Liver (tissue), 8 donors: ENCODE measurements at regions not wholly inside any gene's neighbourhood (a gene's known extent, or its start where the extent isn't known, plus 50 kb on each side); places are given as distances from the start of the nearest gene placed in this dataset.

ENCODE experiments used
- DNase-seq: peaks from one replicate; pipeline ENCODE4 v3.0.0-alpha.2; 2017; ENCODE audit warnings: low spot score
- H3K27ac ChIP-seq, 2 donors: one replicate each; pipeline ENCODE4 v1.7.0; 2013; ENCODE audit warnings: inconsistent platforms in 2 of 2, low read length in 2 of 2, control low read depth in 1 of 2, low read depth in 1 of 2, mild to moderate bottlenecking in 1 of 2
- H3K27me3 ChIP-seq, 4 donors: one replicate each; pipeline versions ENCODE4 v1.6.1 to v1.7.0; 2013; ENCODE audit warnings: low read length in 3 of 4, inconsistent platforms in 1 of 4, mild to moderate bottlenecking in 1 of 4, moderate library complexity in 1 of 4; ENCODE audit not compliant: control insufficient read depth in 4 of 4, insufficient read depth in 4 of 4
- H3K36me3 ChIP-seq, 4 donors: one replicate each; pipeline versions ENCODE4 v1.6.1 to v1.7.0; 2013; ENCODE audit warnings: low read length in 3 of 4, mild to moderate bottlenecking in 3 of 4, low read depth in 1 of 4, moderate library complexity in 1 of 4; ENCODE audit not compliant: control insufficient read depth in 4 of 4, insufficient read depth in 3 of 4
- H3K4me1 ChIP-seq, 4 donors: one replicate each; pipeline versions ENCODE4 v1.6.1 to v1.7.0; 2013; ENCODE audit warnings: low read length in 3 of 4, mild to moderate bottlenecking in 3 of 4, moderate library complexity in 1 of 4; ENCODE audit not compliant: control insufficient read depth in 4 of 4, insufficient read depth in 4 of 4
- H3K4me3 ChIP-seq, 3 donors: one replicate each; pipeline versions ENCODE4 v1.6.1 to v1.7.0; 2013; ENCODE audit warnings: low read length in 3 of 3, control low read depth in 1 of 3, low read depth in 1 of 3, mild to moderate bottlenecking in 1 of 3
- H3K9ac ChIP-seq, 2 donors: one replicate each; pipeline ENCODE4 v1.7.0; 2013; ENCODE audit warnings: low read length in 2 of 2, mild to moderate bottlenecking in 2 of 2, moderate library complexity in 2 of 2, control low read depth in 1 of 2, low read depth in 1 of 2
- H3K9me3 ChIP-seq, 4 donors: one replicate each; pipeline versions ENCODE4 v1.6.1 to v1.7.0; 2013; ENCODE audit warnings: low read length in 3 of 4; ENCODE audit not compliant: control insufficient read depth in 4 of 4
- EGR1 ChIP-seq, 2 donors: IDR thresholded peaks; 2 replicates each; pipeline ENCODE4 v1.6.1; 2016 to 2018; ENCODE audit warnings: antibody characterized with exemption in 2 of 2, low read depth in 2 of 2
- FOXA1 ChIP-seq: IDR thresholded peaks from 2 replicates; pipeline ENCODE4 v1.6.1; 2016; ENCODE audit warnings: antibody characterized with exemption
- FOXA2 ChIP-seq: IDR thresholded peaks from 2 replicates; pipeline ENCODE4 v1.6.1; 2016; ENCODE audit warnings: antibody characterized with exemption
- GABPA ChIP-seq, 2 donors: IDR thresholded peaks in 1 of 2; conservative IDR thresholded peaks in 1 of 2; 2 replicates each; pipeline ENCODE4 v1.6.1; 2016; ENCODE audit warnings: antibody characterized with exemption in 2 of 2, mild to moderate bottlenecking in 1 of 2, moderate library complexity in 1 of 2
- HNF4A ChIP-seq, 2 donors: conservative IDR thresholded peaks; 2 replicates each; pipeline ENCODE4 v1.6.1; 2016; ENCODE audit warnings: antibody characterized with exemption in 2 of 2, mild to moderate bottlenecking in 2 of 2
- HNF4G ChIP-seq: IDR thresholded peaks from 2 replicates; pipeline ENCODE4 v1.6.1; 2016; ENCODE audit warnings: antibody characterized with exemption
- JUND ChIP-seq, 2 donors: IDR thresholded peaks; 2 replicates each; pipeline ENCODE4 v1.6.1; 2016; ENCODE audit warnings: antibody characterized with exemption in 2 of 2
- NR2F2 ChIP-seq: IDR thresholded peaks from 2 replicates; pipeline ENCODE4 v1.6.1; 2016; ENCODE audit warnings: antibody characterized with exemption
- RAD21 ChIP-seq, 2 donors: IDR thresholded peaks; 2 replicates each; pipeline ENCODE4 v1.6.1; 2016; ENCODE audit warnings: antibody characterized with exemption in 2 of 2, mild to moderate bottlenecking in 2 of 2
- RXRA ChIP-seq, 2 donors: IDR thresholded peaks; 2 replicates each; pipeline ENCODE4 v1.6.1; 2017 to 2018; ENCODE audit warnings: antibody characterized with exemption in 2 of 2, mild to moderate bottlenecking in 1 of 2
- SP1 ChIP-seq: IDR thresholded peaks from 2 replicates; pipeline ENCODE4 v1.6.1; 2018; ENCODE audit warnings: antibody characterized with exemption, mild to moderate bottlenecking
- TAF1 ChIP-seq: conservative IDR thresholded peaks from 2 replicates; pipeline ENCODE4 v1.6.1; 2016; ENCODE audit warnings: antibody characterized with exemption, mild to moderate bottlenecking
- YY1 ChIP-seq: IDR thresholded peaks from 2 replicates; pipeline ENCODE4 v1.6.1; 2016; ENCODE audit warnings: antibody characterized with exemption, mild to moderate bottlenecking
- WGBS: extraction: QIAGEN DNeasy Blood & Tissue Kit; methylation state at CpG from one replicate; pipeline ENCODE4 v1.1.7; 2013; 5-methylcytosine and 5-hydroxymethylcytosine counted together
- TF ChIP-seq, protein P1 (sequence below): IDR thresholded peaks from 2 replicates; pipeline ENCODE4 v1.6.1; 2016; ENCODE audit warnings: antibody characterized with exemption
- TF ChIP-seq, protein P2 (sequence below): fragments of 150-350 bp; IDR thresholded peaks from 2 replicates; pipeline ENCODE4 v1.5.1; 2017; ENCODE audit warnings: improper control_type of control experiment, low read depth, low read length; ENCODE audit not compliant: missing input control
- TF ChIP-seq, protein P3 (sequence below): IDR thresholded peaks from 2 replicates; pipeline ENCODE4 v1.6.1; 2016; ENCODE audit warnings: antibody characterized with exemption
- TF ChIP-seq, protein P4 (sequence below): IDR thresholded peaks from 2 replicates; pipeline ENCODE4 v1.6.1; 2016; ENCODE audit warnings: antibody characterized with exemption
- TF ChIP-seq, protein P5 (sequence below): IDR thresholded peaks from 2 replicates; pipeline ENCODE4 v1.6.1; 2016; ENCODE audit warnings: antibody characterized with exemption, mild to moderate bottlenecking
- donor health status: healthy.
- donor health status: healthy.
- donor health status: healthy.
- donor health status: healthy.
- donor health status: healthy.

DNA sequence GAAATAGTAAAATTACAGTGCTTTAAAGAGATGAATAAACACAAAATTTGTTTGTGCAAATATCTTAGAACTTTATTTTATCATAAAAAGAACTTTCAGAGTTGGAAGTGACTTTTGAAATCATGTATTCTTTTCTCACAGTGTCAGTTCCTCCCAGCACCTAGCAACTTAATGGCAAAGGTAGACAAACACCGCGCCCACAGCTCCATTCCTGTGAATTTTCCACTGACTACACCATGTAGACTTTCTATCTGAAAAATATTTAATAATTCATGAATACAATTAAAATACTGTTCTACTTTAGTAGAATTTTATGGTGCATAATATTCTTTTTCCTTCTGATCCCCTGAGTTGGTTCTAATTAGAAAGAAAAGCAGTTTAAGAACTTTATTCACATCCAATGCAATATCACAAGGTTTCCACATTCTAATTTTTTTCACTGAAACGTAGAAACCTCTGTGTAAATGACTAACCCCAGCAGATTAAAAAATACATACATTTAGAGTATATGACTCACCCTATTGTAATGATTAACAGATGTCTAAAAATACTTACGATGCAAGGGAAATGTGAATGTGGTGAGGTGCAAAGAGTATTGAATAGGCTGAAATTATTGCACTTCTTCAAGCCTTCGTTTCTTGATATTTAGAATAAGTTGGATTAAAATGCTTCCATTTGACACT lies 218.2 kb upstream of the CCDC179 start (continued):
- TF ChIP-seq, protein P1, sequence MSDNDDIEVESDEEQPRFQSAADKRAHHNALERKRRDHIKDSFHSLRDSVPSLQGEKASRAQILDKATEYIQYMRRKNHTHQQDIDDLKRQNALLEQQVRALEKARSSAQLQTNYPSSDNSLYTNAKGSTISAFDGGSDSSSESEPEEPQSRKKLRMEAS = no peak
- no peak for TF ChIP-seq SP1
- TF ChIP-seq, protein P2, sequence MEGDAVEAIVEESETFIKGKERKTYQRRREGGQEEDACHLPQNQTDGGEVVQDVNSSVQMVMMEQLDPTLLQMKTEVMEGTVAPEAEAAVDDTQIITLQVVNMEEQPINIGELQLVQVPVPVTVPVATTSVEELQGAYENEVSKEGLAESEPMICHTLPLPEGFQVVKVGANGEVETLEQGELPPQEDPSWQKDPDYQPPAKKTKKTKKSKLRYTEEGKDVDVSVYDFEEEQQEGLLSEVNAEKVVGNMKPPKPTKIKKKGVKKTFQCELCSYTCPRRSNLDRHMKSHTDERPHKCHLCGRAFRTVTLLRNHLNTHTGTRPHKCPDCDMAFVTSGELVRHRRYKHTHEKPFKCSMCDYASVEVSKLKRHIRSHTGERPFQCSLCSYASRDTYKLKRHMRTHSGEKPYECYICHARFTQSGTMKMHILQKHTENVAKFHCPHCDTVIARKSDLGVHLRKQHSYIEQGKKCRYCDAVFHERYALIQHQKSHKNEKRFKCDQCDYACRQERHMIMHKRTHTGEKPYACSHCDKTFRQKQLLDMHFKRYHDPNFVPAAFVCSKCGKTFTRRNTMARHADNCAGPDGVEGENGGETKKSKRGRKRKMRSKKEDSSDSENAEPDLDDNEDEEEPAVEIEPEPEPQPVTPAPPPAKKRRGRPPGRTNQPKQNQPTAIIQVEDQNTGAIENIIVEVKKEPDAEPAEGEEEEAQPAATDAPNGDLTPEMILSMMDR = no peak
- no peak for TF ChIP-seq TAF1
- TF ChIP-seq RXRA (IDR thresholded peaks at IDR 0.05) = no peak

DNA sequence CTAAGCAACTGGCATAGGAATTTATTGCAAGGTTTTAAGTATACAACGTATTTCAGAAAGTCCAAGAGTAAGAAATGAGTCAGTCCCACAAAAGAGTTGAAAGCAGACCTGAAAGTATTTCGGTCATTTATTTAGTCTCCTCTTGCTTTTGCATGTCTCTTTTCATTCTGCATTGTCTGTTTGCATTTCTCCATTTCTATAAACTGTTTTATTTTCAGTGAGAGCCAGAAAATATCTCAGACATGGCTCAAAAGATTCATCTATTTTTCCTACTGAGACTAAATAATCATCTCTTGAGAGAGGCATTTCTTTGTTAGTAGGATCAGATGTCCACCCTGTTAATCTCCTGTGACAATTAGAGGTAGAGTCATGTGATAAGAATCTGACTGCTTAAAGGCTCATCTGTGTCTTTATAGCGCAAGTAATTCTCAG lies 219.1 kb upstream of the CCDC179 start:
- no peak for TF ChIP-seq RXRA (IDR thresholded peaks at IDR 0.05)
- H3K9me3 ChIP-seq = no peaks in the 10 kb centered on the region
- no peak for DNase-seq
- H3K27ac ChIP-seq = no peak overlapping the region
- no peaks in the 10 kb centered on the region for H3K27me3 ChIP-seq
- no peak overlapping the region for H3K4me3 ChIP-seq
- no peaks in the 10 kb centered on the region for H3K4me1 ChIP-seq
- no peaks in the 10 kb centered on the region for H3K36me3 ChIP-seq
- 61% methylated on average over 3 of the region's 3 CpGs for WGBS
- H3K9ac ChIP-seq = no peak overlapping the region

DNA sequence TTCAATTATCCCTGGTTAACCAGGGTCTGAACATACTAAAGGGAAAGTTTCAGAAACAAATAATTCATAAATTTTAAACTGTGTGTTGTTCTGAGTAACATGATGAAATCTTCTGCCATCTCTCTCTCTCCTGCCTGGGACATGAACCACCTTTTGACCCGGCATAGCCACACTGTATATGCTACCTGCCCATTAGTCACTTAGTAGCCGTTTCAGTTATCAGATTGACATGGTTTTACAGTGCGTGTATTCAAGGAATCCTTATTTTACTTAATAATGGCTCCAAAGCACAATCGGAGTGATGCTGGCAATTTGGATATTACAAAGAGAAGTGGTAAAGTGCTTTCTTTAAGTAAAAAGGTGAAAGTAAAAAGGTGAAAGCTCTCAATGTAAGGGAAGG lies 227.1 kb upstream of the CCDC179 start:
- no peak for DNase-seq
- 89% methylated on average over 4 of the region's 4 CpGs for WGBS
- Histone ChIP-seq H3K4me3 (no peak overlapping the region), H3K9me3 (no peaks in the 10 kb centered on the region), H3K27ac (no peak overlapping the region), H3K4me1 (no peaks in the 10 kb centered on the region), H3K36me3 (no peaks in the 10 kb centered on the region), H3K9ac (no peak overlapping the region), H3K27me3 (no peaks in the 10 kb centered on the region)
- TF ChIP-seq RXRA (IDR thresholded peaks at IDR 0.05) (no peak), RAD21 (IDR thresholded peaks at IDR 0.05) (no peak), FOXA1 (no peak), HNF4A (conservative IDR thresholded peaks at IDR 0.05) (no peak), YY1 (no peak), NR2F2 (no peak), SP1 (no peak), JUND (IDR thresholded peaks at IDR 0.05) (no peak), TAF1 (no peak), EGR1 (IDR thresholded peaks at IDR 0.05; ENCODE audit: low read depth in 2 of 2) (no peak), HNF4G (no peak), GABPA (IDR thresholded peaks at IDR 0.05 in 1 of 2, conservative IDR thresholded peaks at IDR 0.05 in 1 of 2) (no peak), FOXA2 (no peak)
- TF ChIP-seq, protein P2 = no peak
- TF ChIP-seq, protein P3, sequence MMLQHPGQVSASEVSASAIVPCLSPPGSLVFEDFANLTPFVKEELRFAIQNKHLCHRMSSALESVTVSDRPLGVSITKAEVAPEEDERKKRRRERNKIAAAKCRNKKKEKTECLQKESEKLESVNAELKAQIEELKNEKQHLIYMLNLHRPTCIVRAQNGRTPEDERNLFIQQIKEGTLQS = no peak
- TF ChIP-seq, protein P4, sequence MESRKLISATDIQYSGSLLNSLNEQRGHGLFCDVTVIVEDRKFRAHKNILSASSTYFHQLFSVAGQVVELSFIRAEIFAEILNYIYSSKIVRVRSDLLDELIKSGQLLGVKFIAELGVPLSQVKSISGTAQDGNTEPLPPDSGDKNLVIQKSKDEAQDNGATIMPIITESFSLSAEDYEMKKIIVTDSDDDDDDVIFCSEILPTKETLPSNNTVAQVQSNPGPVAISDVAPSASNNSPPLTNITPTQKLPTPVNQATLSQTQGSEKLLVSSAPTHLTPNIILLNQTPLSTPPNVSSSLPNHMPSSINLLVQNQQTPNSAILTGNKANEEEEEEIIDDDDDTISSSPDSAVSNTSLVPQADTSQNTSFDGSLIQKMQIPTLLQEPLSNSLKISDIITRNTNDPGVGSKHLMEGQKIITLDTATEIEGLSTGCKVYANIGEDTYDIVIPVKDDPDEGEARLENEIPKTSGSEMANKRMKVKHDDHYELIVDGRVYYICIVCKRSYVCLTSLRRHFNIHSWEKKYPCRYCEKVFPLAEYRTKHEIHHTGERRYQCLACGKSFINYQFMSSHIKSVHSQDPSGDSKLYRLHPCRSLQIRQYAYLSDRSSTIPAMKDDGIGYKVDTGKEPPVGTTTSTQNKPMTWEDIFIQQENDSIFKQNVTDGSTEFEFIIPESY = no peak
- TF ChIP-seq, protein P1 = no peak
- TF ChIP-seq, protein P5, sequence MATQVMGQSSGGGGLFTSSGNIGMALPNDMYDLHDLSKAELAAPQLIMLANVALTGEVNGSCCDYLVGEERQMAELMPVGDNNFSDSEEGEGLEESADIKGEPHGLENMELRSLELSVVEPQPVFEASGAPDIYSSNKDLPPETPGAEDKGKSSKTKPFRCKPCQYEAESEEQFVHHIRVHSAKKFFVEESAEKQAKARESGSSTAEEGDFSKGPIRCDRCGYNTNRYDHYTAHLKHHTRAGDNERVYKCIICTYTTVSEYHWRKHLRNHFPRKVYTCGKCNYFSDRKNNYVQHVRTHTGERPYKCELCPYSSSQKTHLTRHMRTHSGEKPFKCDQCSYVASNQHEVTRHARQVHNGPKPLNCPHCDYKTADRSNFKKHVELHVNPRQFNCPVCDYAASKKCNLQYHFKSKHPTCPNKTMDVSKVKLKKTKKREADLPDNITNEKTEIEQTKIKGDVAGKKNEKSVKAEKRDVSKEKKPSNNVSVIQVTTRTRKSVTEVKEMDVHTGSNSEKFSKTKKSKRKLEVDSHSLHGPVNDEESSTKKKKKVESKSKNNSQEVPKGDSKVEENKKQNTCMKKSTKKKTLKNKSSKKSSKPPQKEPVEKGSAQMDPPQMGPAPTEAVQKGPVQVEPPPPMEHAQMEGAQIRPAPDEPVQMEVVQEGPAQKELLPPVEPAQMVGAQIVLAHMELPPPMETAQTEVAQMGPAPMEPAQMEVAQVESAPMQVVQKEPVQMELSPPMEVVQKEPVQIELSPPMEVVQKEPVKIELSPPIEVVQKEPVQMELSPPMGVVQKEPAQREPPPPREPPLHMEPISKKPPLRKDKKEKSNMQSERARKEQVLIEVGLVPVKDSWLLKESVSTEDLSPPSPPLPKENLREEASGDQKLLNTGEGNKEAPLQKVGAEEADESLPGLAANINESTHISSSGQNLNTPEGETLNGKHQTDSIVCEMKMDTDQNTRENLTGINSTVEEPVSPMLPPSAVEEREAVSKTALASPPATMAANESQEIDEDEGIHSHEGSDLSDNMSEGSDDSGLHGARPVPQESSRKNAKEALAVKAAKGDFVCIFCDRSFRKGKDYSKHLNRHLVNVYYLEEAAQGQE = no peak
